Upper lobe of left lung (tissue), 4 donors: ENCODE measurements at regions not wholly inside any gene's neighbourhood (a gene's known extent, or its start where the extent isn't known, plus 50 kb on each side); places are given as distances from the start of the nearest gene placed in this dataset.

Source experiments
- CTCF ChIP-seq, 6 experiments: fragments of 450-650 bp in 4 of 6; fragments of 200-600 bp in 2 of 6; sonication (generic) in 2 of 6; IDR thresholded peaks; one replicate each; pipeline ENCODE4 v1.5.1; 2016 to 2019; ENCODE audit warnings: antibody characterized with exemption in 6 of 6
- EP300 ChIP-seq, 4 donors: sonication (generic); formaldehyde crosslinking; IDR thresholded peaks; one replicate each; pipeline ENCODE4 v1.5.1; 2017; ENCODE audit warnings: antibody characterized with exemption in 4 of 4, control low read depth in 2 of 4
- POLR2A ChIP-seq, 4 donors: fragments of 450-650 bp; IDR thresholded peaks; one replicate each; pipeline ENCODE4 v1.5.1; 2016 to 2017; ENCODE audit warnings: antibody characterized with exemption in 4 of 4, mild to moderate bottlenecking in 2 of 4
- POLR2AphosphoS5 ChIP-seq, 2 donors: sonication (generic); formaldehyde crosslinking; IDR thresholded peaks; one replicate each; pipeline ENCODE4 v1.5.1; 2017; ENCODE audit warnings: antibody characterized with exemption in 2 of 2

- no peak for TF ChIP-seq CTCF (IDR thresholded peaks at IDR 0.05)
- no peak for TF ChIP-seq POLR2A (IDR thresholded peaks at IDR 0.05)
- TF ChIP-seq POLR2AphosphoS5 (IDR thresholded peaks at IDR 0.05): no peak
- no peak for TF ChIP-seq EP300 (IDR thresholded peaks at IDR 0.05)
These were observed 110.1 kb upstream of the LPP start for GRCh38 chr3:188043891-188044290.
